ENCODE measurements at regions not wholly inside any gene's neighbourhood (a gene's known extent, or its start where the extent isn't known, plus 50 kb on each side); places are given as distances from the start of the nearest gene placed in this dataset.

GRCh38 chr13:58782736-58783135 lies 1151.2 kb downstream of the PCDH17 start:
- no peaks in the 10 kb centered on the region for H3K79me2 ChIP-seq (replicated peaks; ENCODE audit: insufficient read depth)
- H3K9me2 ChIP-seq (ENCODE audit: insufficient read depth): 0 out of 2 replicates have a peak, but pooled peaks cover 3% of the 10 kb centered on the region
- Mint-ChIP-seq H3K4me3 (no peak overlapping the region), H3K4me1 (no peaks in the 10 kb centered on the region; the same call in 2 of the 3 replicates), H3K27me3 (ENCODE audit: insufficient read depth, low read depth, poor library complexity) (no peaks in the 10 kb centered on the region), H3K36me3 (ENCODE audit: low read depth) (peaks cover 14% of the 10 kb centered on the region; the same call in 2 of the 3 replicates), H3K27ac (no peak overlapping the region), H3K9me3 (0 out of 3 replicates have a peak, but pooled peaks cover 8% of the 10 kb centered on the region)
- H3F3A ChIP-seq (replicated peaks; ENCODE audit: low read depth): no peaks in the 10 kb centered on the region
- no peak for TF ChIP-seq NANOG (IDR thresholded peaks at IDR 0.05; ENCODE audit: borderline replicate concordance)
- no peak for TF ChIP-seq ZNF462 (CRISPR knock-in tag; IDR thresholded peaks at IDR 0.05)
- no peak for TF ChIP-seq ETS1 (IDR thresholded peaks at IDR 0.05)
- no peak for TF ChIP-seq EZH2phosphoT487 (IDR thresholded peaks at IDR 0.05; ENCODE audit: unreplicated experiment)
- no peak for TF ChIP-seq CREB1 (CRISPR knock-in tag; IDR thresholded peaks at IDR 0.05; ENCODE audit: low read depth)
- no peak for TF ChIP-seq ZNF114 (CRISPR knock-in tag; IDR thresholded peaks at IDR 0.05)
- TF ChIP-seq STAT1 (IDR thresholded peaks at IDR 0.05; ENCODE audit: unreplicated experiment): no peak
- TF ChIP-seq EZH2 (IDR thresholded peaks at IDR 0.05; ENCODE audit: low read depth, unreplicated experiment): no peak
- TF ChIP-seq JUNB (IDR thresholded peaks at IDR 0.05; ENCODE audit: unreplicated experiment): no peak
- no peak for TF ChIP-seq POLR2AphosphoS5 (IDR thresholded peaks at IDR 0.05; ENCODE audit: low read depth)
- no peak for TF ChIP-seq REST (IDR thresholded peaks at IDR 0.05; ENCODE audit: unreplicated experiment)
- no peak for TF ChIP-seq ZNF331 (CRISPR knock-in tag; IDR thresholded peaks at IDR 0.05; ENCODE audit: low read depth)
- TF ChIP-seq CTCF (conservative IDR thresholded peaks at IDR 0.05; ENCODE audit: low read depth in 2 of 2): no peak
- no peak overlapping the region for H3K4me3 ChIP-seq
- no peaks in the 10 kb centered on the region for H3K4me1 ChIP-seq (ENCODE audit: insufficient read depth)
- H2AFZ ChIP-seq: no peak overlapping the region
- ATAC-seq: no peak
- no peak for DNase-seq (ENCODE audit: low spot score)
- no peak overlapping the region for H3K27ac ChIP-seq (ENCODE audit: low read depth)
- no peaks in the 10 kb centered on the region for H3K27me3 ChIP-seq (ENCODE audit: insufficient read depth)
- no peaks in the 10 kb centered on the region for H3K36me3 ChIP-seq (ENCODE audit: insufficient read depth)
- H3K4me2 ChIP-seq: no peak overlapping the region
- no peaks in the 10 kb centered on the region for H4K20me1 ChIP-seq (replicated peaks; ENCODE audit: insufficient read depth)

Data from GM23338 (cell line).